ENCODE measurements at regions not wholly inside any gene's neighbourhood (a gene's known extent, or its start where the extent isn't known, plus 50 kb on each side); places are given as distances from the start of the nearest gene placed in this dataset.

DNA sequence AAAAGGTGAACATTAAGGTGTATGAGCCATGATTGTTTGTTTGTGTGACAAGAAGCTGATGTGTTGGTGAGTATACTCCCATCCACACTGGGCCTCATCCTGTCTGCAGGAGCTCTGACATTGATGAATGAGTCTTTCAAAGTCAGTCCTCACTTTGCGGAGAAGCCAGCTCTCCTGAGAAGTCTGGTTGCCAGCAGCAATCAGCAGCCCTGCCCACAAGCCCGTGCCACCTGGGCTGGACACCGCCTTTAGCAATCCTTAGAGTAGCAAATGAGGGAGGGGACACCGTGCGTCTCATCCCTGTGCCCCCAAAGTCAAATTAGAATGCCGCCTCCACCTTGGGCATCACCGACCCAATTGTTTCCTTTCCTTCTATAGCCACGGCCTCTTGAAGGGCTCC lies 174.8 kb upstream of the NECTIN1 start:
- TF ChIP-seq CTCF (IDR thresholded peaks at IDR 0.05): no peak
- TF ChIP-seq POLR2A (IDR thresholded peaks at IDR 0.05): no peak

All from Peyer's patch (tissue), 4 donors.